ENCODE measurements at regions not wholly inside any gene's neighbourhood (a gene's known extent, or its start where the extent isn't known, plus 50 kb on each side); places are given as distances from the start of the nearest gene placed in this dataset.
A peak's percentile ranks its signal among the peaks of the same experiment; 100 is the strongest.

- TF ChIP-seq ZNF687 (CRISPR knock-in tag; IDR thresholded peaks at IDR 0.05): no peak
- TF ChIP-seq PRDM15 (CRISPR knock-in tag; IDR thresholded peaks at IDR 0.05): no peak
- TF ChIP-seq, protein P1, sequence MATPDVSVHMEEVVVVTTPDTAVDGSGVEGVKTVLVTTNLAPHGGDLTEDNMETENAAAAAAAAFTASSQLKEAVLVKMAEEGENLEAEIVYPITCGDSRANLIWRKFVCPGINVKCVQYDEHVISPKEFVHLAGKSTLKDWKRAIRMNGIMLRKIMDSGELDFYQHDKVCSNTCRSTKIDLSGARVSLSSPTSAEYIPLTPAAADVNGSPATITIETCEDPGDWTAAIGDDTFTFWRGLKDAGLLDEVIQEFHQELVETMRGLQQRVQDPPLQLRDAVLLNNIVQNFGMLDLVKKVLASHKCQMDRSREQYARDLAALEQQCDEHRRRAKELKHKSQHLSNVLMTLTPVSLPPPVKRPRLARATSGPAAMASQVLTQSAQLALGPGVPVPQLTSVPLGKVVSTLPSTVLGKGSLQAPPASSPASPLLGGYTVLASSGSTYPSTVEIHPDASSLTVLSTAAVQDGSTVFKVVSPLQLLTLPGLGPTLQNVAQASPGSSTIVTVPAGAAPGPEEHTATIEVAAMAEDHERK (CRISPR knock-in tag; IDR thresholded peaks at IDR 0.05; ENCODE audit: low read depth): no peak
- TF ChIP-seq KDM4B (CRISPR knock-in tag; IDR thresholded peaks at IDR 0.05): no peak
- TF ChIP-seq FOXK1 (CRISPR knock-in tag; IDR thresholded peaks at IDR 0.05; ENCODE audit: borderline replicate concordance, low read depth): no peak
- TF ChIP-seq, protein P2, sequence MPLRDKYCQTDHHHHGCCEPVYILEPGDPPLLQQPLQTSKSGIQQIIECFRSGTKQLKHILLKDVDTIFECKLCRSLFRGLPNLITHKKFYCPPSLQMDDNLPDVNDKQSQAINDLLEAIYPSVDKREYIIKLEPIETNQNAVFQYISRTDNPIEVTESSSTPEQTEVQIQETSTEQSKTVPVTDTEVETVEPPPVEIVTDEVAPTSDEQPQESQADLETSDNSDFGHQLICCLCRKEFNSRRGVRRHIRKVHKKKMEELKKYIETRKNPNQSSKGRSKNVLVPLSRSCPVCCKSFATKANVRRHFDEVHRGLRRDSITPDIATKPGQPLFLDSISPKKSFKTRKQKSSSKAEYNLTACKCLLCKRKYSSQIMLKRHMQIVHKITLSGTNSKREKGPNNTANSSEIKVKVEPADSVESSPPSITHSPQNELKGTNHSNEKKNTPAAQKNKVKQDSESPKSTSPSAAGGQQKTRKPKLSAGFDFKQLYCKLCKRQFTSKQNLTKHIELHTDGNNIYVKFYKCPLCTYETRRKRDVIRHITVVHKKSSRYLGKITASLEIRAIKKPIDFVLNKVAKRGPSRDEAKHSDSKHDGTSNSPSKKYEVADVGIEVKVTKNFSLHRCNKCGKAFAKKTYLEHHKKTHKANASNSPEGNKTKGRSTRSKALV (CRISPR knock-in tag; IDR thresholded peaks at IDR 0.05): no peak
- TF ChIP-seq THAP9 (CRISPR knock-in tag; IDR thresholded peaks at IDR 0.05; ENCODE audit: borderline replicate concordance): no peak
- TF ChIP-seq ZNF644 (CRISPR knock-in tag; IDR thresholded peaks at IDR 0.05; ENCODE audit: low read depth): peak; percentile 94; the same call in 1 of the 2 replicates
Observed at GRCh38 chr4:74539044-74539790, 94.3 kb downstream of the AREG start (continued).
